ENCODE measurements at regions not wholly inside any gene's neighbourhood (a gene's known extent, or its start where the extent isn't known, plus 50 kb on each side); places are given as distances from the start of the nearest gene placed in this dataset.
"Not testable (repeated sequence)": the region's sequence is repeated elsewhere in the genome, so short reads cannot be mapped to it uniquely, and the experiment has no call there.

DNA sequence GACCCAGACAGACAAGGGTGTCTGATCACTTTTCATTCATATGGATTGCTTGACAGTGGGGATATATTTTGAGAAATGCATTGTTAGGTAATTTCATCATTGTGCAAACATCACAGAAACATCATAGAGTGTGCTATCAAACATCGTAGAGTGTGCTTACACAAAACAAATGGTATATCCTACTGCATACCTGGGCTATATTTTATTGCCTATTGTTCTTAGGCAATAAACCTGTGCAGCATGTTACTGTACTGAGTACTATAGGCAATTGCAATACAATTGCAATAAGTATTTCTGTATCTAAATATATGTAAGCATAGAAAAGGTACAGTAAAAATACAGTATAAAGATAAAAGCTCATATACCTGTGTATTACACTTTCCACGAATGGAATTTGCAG lies 319.1 kb downstream of the KIF20B start:
- no peaks in the 10 kb centered on the region for H3K36me3 Mint-ChIP-seq
- H3K27me3 Mint-ChIP-seq = no peaks in the 10 kb centered on the region
- DNase-seq (ENCODE audit: extremely low spot score, unreplicated experiment) = no peak
- H3K4me3 Mint-ChIP-seq = no peak overlapping the region
- H3K9me3 Mint-ChIP-seq = no peaks in the 10 kb centered on the region
- H3K27ac Mint-ChIP-seq = no peak overlapping the region
- H3K4me1 Mint-ChIP-seq (ENCODE audit: unreplicated experiment) = no peaks in the 10 kb centered on the region
- TF ChIP-seq, protein P1, sequence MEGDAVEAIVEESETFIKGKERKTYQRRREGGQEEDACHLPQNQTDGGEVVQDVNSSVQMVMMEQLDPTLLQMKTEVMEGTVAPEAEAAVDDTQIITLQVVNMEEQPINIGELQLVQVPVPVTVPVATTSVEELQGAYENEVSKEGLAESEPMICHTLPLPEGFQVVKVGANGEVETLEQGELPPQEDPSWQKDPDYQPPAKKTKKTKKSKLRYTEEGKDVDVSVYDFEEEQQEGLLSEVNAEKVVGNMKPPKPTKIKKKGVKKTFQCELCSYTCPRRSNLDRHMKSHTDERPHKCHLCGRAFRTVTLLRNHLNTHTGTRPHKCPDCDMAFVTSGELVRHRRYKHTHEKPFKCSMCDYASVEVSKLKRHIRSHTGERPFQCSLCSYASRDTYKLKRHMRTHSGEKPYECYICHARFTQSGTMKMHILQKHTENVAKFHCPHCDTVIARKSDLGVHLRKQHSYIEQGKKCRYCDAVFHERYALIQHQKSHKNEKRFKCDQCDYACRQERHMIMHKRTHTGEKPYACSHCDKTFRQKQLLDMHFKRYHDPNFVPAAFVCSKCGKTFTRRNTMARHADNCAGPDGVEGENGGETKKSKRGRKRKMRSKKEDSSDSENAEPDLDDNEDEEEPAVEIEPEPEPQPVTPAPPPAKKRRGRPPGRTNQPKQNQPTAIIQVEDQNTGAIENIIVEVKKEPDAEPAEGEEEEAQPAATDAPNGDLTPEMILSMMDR (conservative IDR thresholded peaks at IDR 0.05) = no peak

DNA sequence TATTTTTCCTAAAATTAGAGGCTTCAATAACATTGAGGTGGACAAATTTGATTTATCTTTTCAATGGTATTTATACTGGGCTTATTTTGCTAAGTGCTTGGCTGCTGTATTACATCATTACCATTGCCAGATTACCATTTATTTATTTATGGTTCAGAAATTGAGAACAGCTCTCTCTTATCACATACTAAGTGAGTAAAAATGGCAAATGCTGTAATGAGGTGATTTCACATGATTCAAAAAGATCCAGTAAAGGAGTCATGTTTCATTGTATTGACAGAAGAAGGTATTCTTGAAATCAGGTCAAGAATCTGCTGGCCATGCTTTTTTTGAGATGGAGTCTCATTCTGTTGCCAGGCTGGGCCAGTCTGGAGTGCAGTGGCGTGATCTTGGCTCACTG lies 322.6 kb downstream of the KIF20B start:
- Mint-ChIP-seq H3K36me3 (no peaks in the 10 kb centered on the region), H3K4me1 (ENCODE audit: unreplicated experiment) (no peaks in the 10 kb centered on the region)
- TF ChIP-seq, protein P1 (conservative IDR thresholded peaks at IDR 0.05) = no peak

DNA sequence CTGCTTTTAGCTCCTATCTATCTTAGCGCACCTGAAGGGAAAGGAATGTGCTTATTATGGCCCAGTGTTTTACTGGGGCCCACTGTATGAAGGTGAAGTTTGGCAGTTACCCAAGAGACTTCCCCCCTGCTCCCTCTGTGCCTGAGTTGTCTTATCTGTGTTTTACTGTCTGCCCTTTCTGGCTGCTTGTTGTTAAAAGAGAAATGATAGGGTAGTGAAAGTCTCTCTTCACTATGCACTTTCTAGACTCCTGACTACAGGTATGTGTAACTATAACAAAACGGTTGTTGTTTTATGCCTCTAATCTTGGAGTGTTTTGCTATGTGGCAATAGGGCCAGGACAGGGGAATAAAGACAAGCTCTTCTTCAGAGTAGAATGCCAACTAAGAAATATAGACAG lies 326.9 kb downstream of the KIF20B start:
- Mint-ChIP-seq H3K27me3 (peaks cover 3% of the 10 kb centered on the region), H3K36me3 (no peaks in the 10 kb centered on the region), H3K4me1 (ENCODE audit: unreplicated experiment) (no peaks in the 10 kb centered on the region), H3K9me3 (no peaks in the 10 kb centered on the region), H3K4me3 (no peak overlapping the region), H3K27ac (no peak overlapping the region)
- TF ChIP-seq, protein P1 (conservative IDR thresholded peaks at IDR 0.05) = no peak
- no peak for DNase-seq (ENCODE audit: extremely low spot score, unreplicated experiment)

More for the DNA sequence above, 322.6 kb downstream of the KIF20B start:
- Mint-ChIP-seq H3K27me3 (peaks cover 3% of the 10 kb centered on the region), H3K4me3 (no peak overlapping the region), H3K9me3 (no peaks in the 10 kb centered on the region), H3K27ac (no peak overlapping the region)
- no peak for DNase-seq (ENCODE audit: extremely low spot score, unreplicated experiment)

- TF ChIP-seq, protein P1 (conservative IDR thresholded peaks at IDR 0.05) = no peak
- Mint-ChIP-seq H3K27me3 (peaks cover 3% of the 10 kb centered on the region), H3K9me3 (no peaks in the 10 kb centered on the region), H3K4me3 (no peak overlapping the region), H3K36me3 (no peaks in the 10 kb centered on the region), H3K27ac (no peak overlapping the region), H3K4me1 (ENCODE audit: unreplicated experiment) (no peaks in the 10 kb centered on the region)
- DNase-seq (ENCODE audit: extremely low spot score, unreplicated experiment) = no peak
These were observed 330.4 kb downstream of the KIF20B start for GRCh38 chr10:90031776-90032175.

GRCh38 chr10:90032519-90032918 lies 331.1 kb downstream of the KIF20B start:
- no peak for DNase-seq (ENCODE audit: extremely low spot score, unreplicated experiment)
- H3K27ac Mint-ChIP-seq = no peak overlapping the region
- H3K27me3 Mint-ChIP-seq = peaks cover 3% of the 10 kb centered on the region
- H3K4me1 Mint-ChIP-seq (ENCODE audit: unreplicated experiment) = no peaks in the 10 kb centered on the region
- H3K4me3 Mint-ChIP-seq = no peak overlapping the region
- no peaks in the 10 kb centered on the region for H3K9me3 Mint-ChIP-seq
- no peaks in the 10 kb centered on the region for H3K36me3 Mint-ChIP-seq
- TF ChIP-seq, protein P1 (conservative IDR thresholded peaks at IDR 0.05) = no peak

DNA sequence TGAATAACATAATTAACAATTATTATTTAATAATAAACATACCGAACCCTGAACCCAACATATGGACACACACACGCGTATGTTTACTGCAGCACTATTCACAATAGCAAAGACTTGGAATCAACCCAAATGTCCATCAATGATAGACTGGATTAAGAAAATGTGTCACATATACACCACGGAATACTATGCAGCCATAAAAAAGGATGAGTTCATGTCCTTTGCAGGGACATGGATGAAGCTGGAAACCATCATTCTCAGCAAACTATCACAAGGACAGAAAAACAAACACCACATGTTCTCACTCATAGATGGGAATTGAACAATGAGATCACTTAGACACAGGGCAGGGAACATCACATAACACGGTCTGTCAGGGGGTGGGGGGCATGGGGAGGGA lies 333.5 kb downstream of the KIF20B start:
- not testable (repeated sequence) for H3K9me3 Mint-ChIP-seq; DNase-seq (ENCODE audit: extremely low spot score, unreplicated experiment); H3K36me3 Mint-ChIP-seq; H3K27ac Mint-ChIP-seq; H3K4me3 Mint-ChIP-seq; H3K27me3 Mint-ChIP-seq; H3K4me1 Mint-ChIP-seq (ENCODE audit: unreplicated experiment)

All from type B pancreatic cell (in vitro differentiated cells).